Transverse colon (tissue), 4 donors: ENCODE measurements at regions not wholly inside any gene's neighbourhood (a gene's known extent, or its start where the extent isn't known, plus 50 kb on each side); places are given as distances from the start of the nearest gene placed in this dataset.

Experiments
- DNase-seq: peaks from one replicate; pipeline ENCODE4 v3.0.0-alpha.2; 2019
- H3K27ac ChIP-seq, 4 donors: fragments of 200-600 bp; sonication (generic); 2 replicates each; pipeline ENCODE4 v1.5.1; 2016 to 2018; ENCODE audit warnings: inconsistent platforms in 4 of 4
- H3K27me3 ChIP-seq: fragments of 200-600 bp; sonication (generic); 2 replicates; pipeline ENCODE4 v1.5.1; 2017; ENCODE audit warnings: inconsistent platforms
- H3K36me3 ChIP-seq, 4 donors: fragments of 200-600 bp; sonication (generic); 2 replicates each; pipeline ENCODE4 v1.5.1; 2017 to 2019; ENCODE audit warnings: inconsistent platforms in 4 of 4
- H3K4me1 ChIP-seq, 4 donors: fragments of 200-600 bp; sonication (generic); 2 replicates each; pipeline ENCODE4 v1.5.1; 2017 to 2020; ENCODE audit warnings: inconsistent platforms in 4 of 4
- H3K4me3 ChIP-seq, 4 donors: fragments of 200-600 bp; sonication (generic); 1 replicate in 1 of 4; 2 replicates in 3 of 4; pipeline versions ENCODE4 v1.5.1 to v1.6.1; 2017 to 2019; ENCODE audit warnings: inconsistent platforms in 4 of 4
- H3K9me3 ChIP-seq, 2 donors: fragments of 200-600 bp; sonication (generic); 2 replicates each; pipeline ENCODE4 v1.5.1; 2017 to 2019; ENCODE audit warnings: inconsistent platforms in 2 of 2
- CTCF ChIP-seq, 5 experiments: fragments of 200-600 bp in 3 of 5; fragments of 450-650 bp in 2 of 5; sonication (generic) in 3 of 5; IDR thresholded peaks; 1 replicate in 2 of 5; 2 replicates in 3 of 5; pipeline ENCODE4 v1.5.1; 2016 to 2017; ENCODE audit warnings: antibody characterized with exemption in 5 of 5, inconsistent platforms in 3 of 5, mild to moderate bottlenecking in 2 of 5, moderate library complexity in 1 of 5
- EP300 ChIP-seq: sonication (generic); formaldehyde crosslinking; IDR thresholded peaks from one replicate; pipeline ENCODE4 v1.6.1; 2017; ENCODE audit warnings: antibody characterized with exemption, low read depth
- POLR2A ChIP-seq: fragments of 450-650 bp; IDR thresholded peaks from one replicate; pipeline ENCODE4 v1.6.1; 2016; ENCODE audit warnings: antibody characterized with exemption, mild to moderate bottlenecking, moderate library complexity
- POLR2AphosphoS5 ChIP-seq, 3 donors: sonication (generic); formaldehyde crosslinking; IDR thresholded peaks; one replicate each; pipeline ENCODE4 v1.6.1; 2016; ENCODE audit warnings: antibody characterized with exemption in 3 of 3
- WGBS, 2 donors: methylation state at CpG; one replicate each; pipeline ENCODE4 v1.1.5; 2018; ENCODE audit warnings: low coverage in 1 of 2; 5-methylcytosine and 5-hydroxymethylcytosine counted together
- in situ Hi-C, 4 donors: fragments of 200-750 bp; cut with MboI; loops; one replicate each; pipeline versions ENCODE4 v1.15.0 to v1.15.1; 2017; ENCODE audit warnings: low sequenced_read_pairs in 3 of 4, low pct_ligation_motif_present in 1 of 4, low pct_unique_long_range_greater_than_20kb in 1 of 4
- intact Hi-C: fragments of 100-400 bp; cut with DNase I; formaldehyde crosslinking; loops from one replicate; pipeline ENCODE4 v1.15.1; 2023; ENCODE audit warnings: low total_unique reads

GRCh38 chr9:117903453-117903852 lies 199.2 kb downstream of the TLR4 start:
- H3K27ac ChIP-seq: no peak overlapping the region
- 86 to 93% methylated on average over 1 of the region's 1 CpG for WGBS, 2 donors

DNA sequence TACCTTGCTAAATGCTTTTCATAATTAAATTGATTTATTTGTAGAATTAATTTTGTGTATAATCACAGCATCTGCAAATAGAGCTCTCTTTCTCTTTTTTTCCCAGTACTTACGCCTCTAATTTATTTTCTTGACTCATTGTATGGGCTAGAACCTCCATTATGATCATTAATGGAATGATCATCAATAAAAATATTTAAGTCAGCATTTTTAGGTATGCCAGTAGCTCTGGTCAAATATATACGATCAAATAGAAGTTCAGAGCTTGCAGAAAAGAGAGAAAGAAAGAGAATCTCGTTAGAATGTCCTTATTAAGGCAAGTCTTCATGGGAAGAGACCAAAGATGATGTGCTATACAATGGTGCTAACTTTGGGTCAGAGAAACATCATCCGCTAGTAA lies 202.6 kb downstream of the TLR4 start:
- Histone ChIP-seq H3K27me3 (no peaks in the 10 kb centered on the region), H3K9me3 (peaks cover 0 to 5% of the 10 kb centered on the region in 2 donors), H3K4me3 (no peak overlapping the region), H3K27ac (no peak overlapping the region), H3K4me1 (no peaks in the 10 kb centered on the region), H3K36me3 (no peaks in the 10 kb centered on the region)
- intact Hi-C loops (loop anchor here (2.0 kb wide), 1 partner anchor 22 kb away; no protein-coding TSS in a partner anchor), in situ Hi-C loops (no loop called here)
- DNase-seq: no peak
- 58 to 71% methylated on average over 4 of the region's 4 CpGs for WGBS, 2 donors
- TF ChIP-seq CTCF (IDR thresholded peaks at IDR 0.05) (no peak), EP300 (no peak)

More at GRCh38 chr9:117903453-117903852, 199.2 kb downstream of the TLR4 start:
- H3K27me3 ChIP-seq: no peaks in the 10 kb centered on the region
- intact Hi-C loops: no loop called here
- no peaks in the 10 kb centered on the region for H3K4me1 ChIP-seq
- H3K4me3 ChIP-seq: no peak overlapping the region
- TF ChIP-seq POLR2AphosphoS5 (IDR thresholded peaks at IDR 0.05) (no peak), CTCF (IDR thresholded peaks at IDR 0.05) (no peak), EP300 (no peak), POLR2A (no peak)
- DNase-seq: no peak
- H3K36me3 ChIP-seq: no peaks in the 10 kb centered on the region
- no peaks in the 10 kb centered on the region for H3K9me3 ChIP-seq
- in situ Hi-C loops: no loop called here

DNA sequence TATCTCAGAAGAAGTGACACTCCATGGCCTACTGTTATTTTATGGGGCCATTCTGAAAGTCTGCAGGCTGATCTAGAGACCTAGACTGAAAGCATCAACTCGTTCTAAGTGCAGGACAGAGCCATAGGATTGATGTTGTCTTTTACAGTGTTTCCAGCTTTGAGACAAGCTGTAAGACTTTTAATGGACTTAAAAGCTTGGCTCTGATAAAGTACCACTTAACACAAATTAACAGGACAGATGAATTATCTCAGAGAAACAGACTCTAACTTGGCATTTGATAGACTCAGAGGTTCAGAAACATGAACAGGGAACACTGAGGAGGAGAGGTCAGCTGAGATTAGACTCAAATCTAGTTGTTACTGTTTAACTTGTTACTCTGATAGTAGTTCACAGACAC lies 203.2 kb downstream of the TLR4 start:
- no peak for TF ChIP-seq CTCF (IDR thresholded peaks at IDR 0.05)
- TF ChIP-seq POLR2A: no peak
- TF ChIP-seq EP300: no peak
- no peak for TF ChIP-seq POLR2AphosphoS5 (IDR thresholded peaks at IDR 0.05)
- Histone ChIP-seq H3K36me3 (no peaks in the 10 kb centered on the region), H3K27ac (no peak overlapping the region), H3K27me3 (no peaks in the 10 kb centered on the region), H3K4me3 (no peak overlapping the region), H3K9me3 (peaks cover 0 to 11% of the 10 kb centered on the region in 2 donors), H3K4me1 (no peaks in the 10 kb centered on the region)
- DNase-seq: no peak
- 9 to 35% methylated on average over 1 of the region's 1 CpG for WGBS, 2 donors
- in situ Hi-C loops: no loop called here
- intact Hi-C loops: loop anchor here (2.0 kb wide), 1 partner anchor 21 kb away; no protein-coding TSS in a partner anchor

DNA sequence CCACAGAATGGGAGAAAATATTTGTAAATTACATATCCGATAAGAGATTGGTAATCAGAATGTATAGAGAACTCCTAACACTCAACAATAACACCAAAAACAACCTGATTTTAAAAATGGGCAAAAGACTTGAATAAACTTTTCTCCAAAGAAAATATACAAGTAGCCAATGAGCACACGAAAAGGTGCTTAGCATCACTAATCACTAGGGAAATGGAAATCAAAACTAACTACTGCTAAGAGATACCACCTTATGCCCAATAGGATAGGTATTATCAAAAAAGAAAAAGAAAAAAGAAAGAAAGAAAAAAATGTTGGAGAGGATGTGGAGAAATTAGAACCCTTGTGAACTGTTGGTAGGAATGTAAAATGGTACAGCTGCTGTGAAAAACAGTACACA lies 212.1 kb downstream of the TLR4 start:
- no peak for DNase-seq
- Histone ChIP-seq H3K27ac (no peak overlapping the region), H3K4me1 (no peaks in the 10 kb centered on the region), H3K36me3 (no peaks in the 10 kb centered on the region), H3K4me3 (no peak overlapping the region), H3K27me3 (no peaks in the 10 kb centered on the region), H3K9me3 (peaks cover 0 to 10% of the 10 kb centered on the region in 2 donors)
- intact Hi-C loops: no loop called here
- TF ChIP-seq POLR2A: no peak
- TF ChIP-seq CTCF (IDR thresholded peaks at IDR 0.05): no peak
- no peak for TF ChIP-seq POLR2AphosphoS5 (IDR thresholded peaks at IDR 0.05)
- no peak for TF ChIP-seq EP300
- in situ Hi-C loops: no loop called here
- WGBS, 2 donors: 82 to 83% methylated on average over 2 of the region's 2 CpGs
